ENCODE measurements at regions not wholly inside any gene's neighbourhood (a gene's known extent, or its start where the extent isn't known, plus 50 kb on each side); places are given as distances from the start of the nearest gene placed in this dataset.
"Not testable (repeated sequence)": the region's sequence is repeated elsewhere in the genome, so short reads cannot be mapped to it uniquely, and the experiment has no call there.

DNA sequence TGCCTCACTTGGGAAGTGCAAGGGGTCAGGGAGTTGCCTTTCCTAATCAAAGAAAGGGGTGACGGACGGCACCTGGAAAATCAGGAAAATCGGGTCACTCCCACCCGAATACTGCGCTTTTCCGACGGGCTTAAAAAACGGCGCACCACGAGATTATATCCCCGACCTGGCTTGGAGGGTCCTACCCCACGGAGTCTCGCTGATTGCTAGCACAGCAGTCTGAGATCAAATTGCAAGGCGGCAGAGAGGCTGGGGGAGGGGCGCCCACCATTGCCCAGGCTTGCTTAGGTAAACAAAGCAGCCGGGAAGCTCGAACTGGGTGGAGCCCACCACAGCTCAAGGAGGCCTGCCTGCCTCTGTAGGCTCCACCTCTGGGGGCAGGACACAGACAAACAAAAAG lies 489.5 kb downstream of the PLPP3 start:
- DNase-seq; CTCF ChIA-PET; H3K27me3 Mint-ChIP-seq; H3K4me3 Mint-ChIP-seq; H3K36me3 Mint-ChIP-seq; H3K9me3 Mint-ChIP-seq (ENCODE audit: low read depth); H3K27ac Mint-ChIP-seq; H3K4me1 Mint-ChIP-seq; ATAC-seq: not testable (repeated sequence)

DNA sequence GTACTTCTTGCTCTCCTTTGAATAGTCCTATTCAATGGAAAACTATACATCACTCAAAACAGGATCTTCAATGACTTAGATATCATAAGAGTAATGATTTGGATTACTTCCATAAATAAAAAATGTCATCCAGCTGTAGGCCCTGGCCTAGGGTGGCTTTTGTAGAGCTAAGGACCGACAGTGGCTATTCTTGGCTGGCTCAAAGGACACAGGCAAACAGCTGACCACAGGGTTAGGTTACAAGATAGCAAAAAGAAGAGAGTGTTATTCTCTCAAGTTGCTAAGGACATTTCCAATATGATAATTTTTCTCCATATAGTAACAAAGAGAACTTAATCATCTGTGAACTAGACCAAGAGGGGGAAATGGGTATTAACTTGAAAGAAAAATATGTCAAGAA lies 495.1 kb downstream of the PLPP3 start:
- no peak overlapping the region for H3K4me3 Mint-ChIP-seq
- H3K4me1 Mint-ChIP-seq = no peaks in the 10 kb centered on the region
- no peaks in the 10 kb centered on the region for H3K36me3 Mint-ChIP-seq
- H3K27ac Mint-ChIP-seq = no peak overlapping the region
- DNase-seq = no peak
- CTCF ChIA-PET = no interaction called here
- no peaks in the 10 kb centered on the region for H3K27me3 Mint-ChIP-seq
- peaks cover 8% of the 10 kb centered on the region for H3K9me3 Mint-ChIP-seq (ENCODE audit: low read depth)
- no peak for ATAC-seq

DNA sequence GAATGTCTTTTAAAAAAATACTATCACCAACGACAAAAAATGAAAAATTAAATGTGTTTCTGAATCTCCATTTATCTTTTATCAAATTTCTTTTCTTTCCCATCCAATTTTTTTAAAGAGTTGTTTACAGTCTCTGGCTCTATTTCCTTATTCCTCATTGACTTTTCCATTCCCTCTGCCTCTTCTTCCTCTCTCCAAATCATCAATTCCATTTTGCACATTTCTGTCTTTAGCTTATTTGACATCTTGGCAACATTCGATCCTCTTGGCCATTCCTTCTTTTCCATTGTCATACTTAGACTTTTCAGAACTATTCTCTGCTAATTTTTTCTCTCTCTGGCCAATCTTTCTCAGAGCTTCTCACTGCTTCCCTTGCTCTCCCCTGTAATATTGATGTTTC lies 497.6 kb downstream of the PLPP3 start:
- H3K4me1 Mint-ChIP-seq = no peaks in the 10 kb centered on the region
- no peaks in the 10 kb centered on the region for H3K27me3 Mint-ChIP-seq
- no peak for ATAC-seq
- no peak overlapping the region for H3K27ac Mint-ChIP-seq
- H3K9me3 Mint-ChIP-seq (ENCODE audit: low read depth) = peaks cover 2% of the 10 kb centered on the region
- no peak overlapping the region for H3K4me3 Mint-ChIP-seq
- CTCF ChIA-PET = no interaction called here
- no peaks in the 10 kb centered on the region for H3K36me3 Mint-ChIP-seq
- DNase-seq = no peak

DNA sequence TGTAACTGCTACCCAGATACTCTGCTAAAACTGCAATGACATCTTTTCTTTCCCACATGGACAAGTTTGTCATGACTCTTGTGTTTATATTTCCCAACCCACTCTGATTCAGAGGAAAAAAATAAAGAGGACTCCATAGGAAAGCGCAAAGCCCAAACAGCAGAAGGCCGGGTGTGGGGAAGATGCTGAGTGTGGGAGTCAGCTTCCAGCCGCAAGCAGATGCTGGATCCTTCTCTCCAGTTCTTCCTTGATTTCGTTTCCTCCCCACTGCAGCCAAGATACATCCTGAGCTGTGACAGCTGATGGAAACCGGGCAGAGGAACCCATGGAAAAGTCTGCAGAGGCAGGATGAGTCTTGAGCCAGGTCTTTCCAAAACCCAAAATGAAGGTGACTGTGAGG lies 498.2 kb downstream of the PLPP3 start:
- DNase-seq (no peak), ATAC-seq (no peak)
- no peaks in the 10 kb centered on the region for H3K4me1 Mint-ChIP-seq
- no peaks in the 10 kb centered on the region for H3K36me3 Mint-ChIP-seq
- H3K27ac Mint-ChIP-seq = no peak overlapping the region
- no peaks in the 10 kb centered on the region for H3K27me3 Mint-ChIP-seq
- peaks cover 2% of the 10 kb centered on the region for H3K9me3 Mint-ChIP-seq (ENCODE audit: low read depth)
- no peak overlapping the region for H3K4me3 Mint-ChIP-seq
- CTCF ChIA-PET = no interaction called here

- ATAC-seq = no peak
- CTCF ChIA-PET = no interaction called here
- no peaks in the 10 kb centered on the region for H3K27me3 Mint-ChIP-seq
- no peaks in the 10 kb centered on the region for H3K36me3 Mint-ChIP-seq
- DNase-seq = no peak
- no peaks in the 10 kb centered on the region for H3K4me1 Mint-ChIP-seq
- H3K9me3 Mint-ChIP-seq (ENCODE audit: low read depth) = peaks cover 2% of the 10 kb centered on the region
- H3K27ac Mint-ChIP-seq = no peak overlapping the region
- no peak overlapping the region for H3K4me3 Mint-ChIP-seq
Observed at GRCh38 chr1:56080123-56080522, 499.2 kb downstream of the PLPP3 start.

- H3K4me3 Mint-ChIP-seq = no peak overlapping the region
- CTCF ChIA-PET = no interaction called here
- H3K4me1 Mint-ChIP-seq = no peaks in the 10 kb centered on the region
- peaks cover 4% of the 10 kb centered on the region for H3K9me3 Mint-ChIP-seq (ENCODE audit: low read depth)
- H3K27ac Mint-ChIP-seq = no peak overlapping the region
- DNase-seq (no peak), ATAC-seq (no peak)
- no peaks in the 10 kb centered on the region for H3K36me3 Mint-ChIP-seq
- no peaks in the 10 kb centered on the region for H3K27me3 Mint-ChIP-seq
Observed at GRCh38 chr1:56079391-56079790, 500.0 kb downstream of the PLPP3 start.

DNA sequence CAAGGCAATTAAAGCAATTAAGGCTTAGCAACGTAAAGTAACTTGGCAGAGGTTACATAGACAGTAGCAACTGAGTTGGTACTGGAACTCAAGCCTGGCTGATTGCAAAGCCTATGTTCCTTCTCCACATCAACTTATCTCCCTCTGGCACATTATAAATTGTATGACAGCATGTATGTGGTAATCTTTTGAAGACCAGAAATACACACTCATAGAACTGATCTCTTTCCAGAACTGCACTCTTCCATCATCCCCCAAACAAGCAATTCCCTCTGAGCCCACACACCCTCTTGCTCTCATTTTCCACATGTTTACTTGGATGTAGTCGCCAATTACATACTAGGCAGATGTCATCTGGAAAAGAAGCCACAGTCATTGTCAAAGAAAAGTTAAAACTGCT lies 502.2 kb downstream of the PLPP3 start:
- no peak for DNase-seq
- no peaks in the 10 kb centered on the region for H3K4me1 Mint-ChIP-seq
- no peaks in the 10 kb centered on the region for H3K36me3 Mint-ChIP-seq
- ATAC-seq = no peak
- no peak overlapping the region for H3K27ac Mint-ChIP-seq
- no peaks in the 10 kb centered on the region for H3K27me3 Mint-ChIP-seq
- no peak overlapping the region for H3K4me3 Mint-ChIP-seq
- peaks cover 4% of the 10 kb centered on the region for H3K9me3 Mint-ChIP-seq (ENCODE audit: low read depth)
- CTCF ChIA-PET = no interaction called here

DNA sequence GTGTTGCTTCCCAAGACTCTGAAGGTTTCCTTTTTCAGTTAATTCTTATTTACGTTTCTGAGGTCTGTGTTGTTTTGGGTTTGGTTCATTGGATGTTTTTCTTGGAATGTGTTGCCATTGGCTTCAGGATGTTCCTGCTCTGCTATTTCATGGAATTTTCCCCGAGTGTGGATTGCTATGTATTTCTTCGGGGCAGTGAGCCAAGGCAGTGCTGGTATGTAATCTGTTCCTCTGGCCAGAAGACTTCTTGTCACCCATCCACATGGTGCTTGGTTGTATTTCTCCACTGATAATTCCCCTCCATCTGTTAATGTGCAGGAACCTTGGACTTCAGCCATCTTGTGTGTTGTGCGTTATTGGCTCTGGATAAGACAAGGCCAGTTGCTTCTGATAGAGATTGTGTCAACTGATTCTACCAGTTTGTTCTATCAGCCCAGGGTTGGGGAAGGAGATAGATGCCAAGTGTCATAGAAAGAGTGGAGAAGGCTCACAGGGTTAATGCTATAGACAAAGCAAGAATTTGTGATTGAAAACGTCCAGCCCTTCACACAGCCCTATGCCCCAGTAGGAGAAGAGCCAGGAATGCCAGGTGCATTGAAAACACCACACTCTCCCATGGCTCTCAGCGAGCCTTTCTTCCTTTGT lies 505.2 kb downstream of the PLPP3 start:
- ATAC-seq (no peak), DNase-seq (no peak)
- no peaks in the 10 kb centered on the region for H3K27me3 Mint-ChIP-seq
- H3K9me3 Mint-ChIP-seq (ENCODE audit: low read depth) = peaks cover 4% of the 10 kb centered on the region
- no peaks in the 10 kb centered on the region for H3K4me1 Mint-ChIP-seq
- no peak overlapping the region for H3K4me3 Mint-ChIP-seq
- CTCF ChIA-PET = no interaction called here
- H3K36me3 Mint-ChIP-seq = no peaks in the 10 kb centered on the region
- no peak overlapping the region for H3K27ac Mint-ChIP-seq

DNA sequence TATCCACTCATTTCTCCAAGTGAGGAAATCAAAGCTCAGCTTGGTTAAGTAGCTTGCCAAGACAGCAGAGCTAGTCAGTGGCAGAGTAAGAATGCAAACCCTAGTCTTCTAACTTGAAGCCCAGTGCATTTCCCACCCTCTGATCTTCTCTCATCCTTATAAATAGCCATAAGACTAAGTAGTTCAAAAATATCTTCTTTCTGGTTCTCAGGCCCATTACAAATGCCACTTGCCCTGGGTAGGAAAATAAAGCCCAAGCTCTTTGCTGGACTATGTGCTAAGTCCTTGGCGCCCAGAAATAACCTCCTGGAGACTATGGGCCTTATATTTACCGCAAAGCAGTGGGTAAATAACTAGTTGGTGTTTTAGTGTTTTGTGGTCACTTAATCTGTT lies 505.8 kb downstream of the PLPP3 start:
- Mint-ChIP-seq H3K27ac (no peak overlapping the region), H3K36me3 (no peaks in the 10 kb centered on the region), H3K4me1 (no peaks in the 10 kb centered on the region), H3K9me3 (ENCODE audit: low read depth) (peaks cover 4% of the 10 kb centered on the region), H3K27me3 (no peaks in the 10 kb centered on the region), H3K4me3 (no peak overlapping the region)
- no peak for ATAC-seq
- DNase-seq = no peak
- CTCF ChIA-PET = no interaction called here

GRCh38 chr1:56073206-56073605 lies 506.2 kb downstream of the PLPP3 start:
- Mint-ChIP-seq H3K4me1 (no peaks in the 10 kb centered on the region), H3K9me3 (ENCODE audit: low read depth) (peaks cover 4% of the 10 kb centered on the region)

GRCh38 chr1:56072310-56072709 lies 507.1 kb downstream of the PLPP3 start:
- H3K4me1 Mint-ChIP-seq = no peaks in the 10 kb centered on the region
- H3K27ac Mint-ChIP-seq = no peak overlapping the region
- H3K36me3 Mint-ChIP-seq = no peaks in the 10 kb centered on the region
- peaks cover 4% of the 10 kb centered on the region for H3K9me3 Mint-ChIP-seq (ENCODE audit: low read depth)
- no peak overlapping the region for H3K4me3 Mint-ChIP-seq
- no peaks in the 10 kb centered on the region for H3K27me3 Mint-ChIP-seq
- CTCF ChIA-PET = no interaction called here
- DNase-seq (no peak), ATAC-seq (no peak)

More at GRCh38 chr1:56073206-56073605, 506.2 kb downstream of the PLPP3 start:
- Mint-ChIP-seq H3K27ac (no peak overlapping the region), H3K36me3 (no peaks in the 10 kb centered on the region), H3K4me3 (no peak overlapping the region), H3K27me3 (no peaks in the 10 kb centered on the region)
- DNase-seq (no peak), ATAC-seq (no peak)
- CTCF ChIA-PET = no interaction called here

DNA sequence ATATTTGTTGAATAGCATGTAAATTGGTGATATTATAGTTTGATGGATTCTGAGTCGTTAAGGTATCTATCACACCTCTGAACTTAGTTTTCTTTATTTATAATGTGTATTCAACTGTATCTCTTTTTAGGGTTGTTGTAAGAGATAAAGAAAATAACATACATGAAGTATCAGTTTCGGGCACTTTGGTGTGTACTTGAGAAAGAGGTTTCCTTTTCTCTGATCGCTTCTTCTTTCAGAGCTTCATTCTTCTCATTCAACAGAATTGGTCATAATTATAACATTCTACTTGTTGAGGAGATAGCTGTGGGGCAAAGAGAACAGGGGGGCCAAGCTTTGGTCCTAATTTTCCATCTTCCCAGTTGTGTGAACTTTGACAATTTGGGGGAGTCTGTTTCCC lies 508.0 kb downstream of the PLPP3 start:
- Mint-ChIP-seq H3K27me3 (no peaks in the 10 kb centered on the region), H3K4me1 (no peaks in the 10 kb centered on the region), H3K36me3 (no peaks in the 10 kb centered on the region), H3K27ac (no peak overlapping the region), H3K9me3 (ENCODE audit: low read depth) (peaks cover 2% of the 10 kb centered on the region), H3K4me3 (no peak overlapping the region)
- DNase-seq (no peak), ATAC-seq (no peak)
- CTCF ChIA-PET = no interaction called here

GRCh38 chr1:56070601-56071000 lies 508.8 kb downstream of the PLPP3 start:
- no peak overlapping the region for H3K27ac Mint-ChIP-seq

DNA sequence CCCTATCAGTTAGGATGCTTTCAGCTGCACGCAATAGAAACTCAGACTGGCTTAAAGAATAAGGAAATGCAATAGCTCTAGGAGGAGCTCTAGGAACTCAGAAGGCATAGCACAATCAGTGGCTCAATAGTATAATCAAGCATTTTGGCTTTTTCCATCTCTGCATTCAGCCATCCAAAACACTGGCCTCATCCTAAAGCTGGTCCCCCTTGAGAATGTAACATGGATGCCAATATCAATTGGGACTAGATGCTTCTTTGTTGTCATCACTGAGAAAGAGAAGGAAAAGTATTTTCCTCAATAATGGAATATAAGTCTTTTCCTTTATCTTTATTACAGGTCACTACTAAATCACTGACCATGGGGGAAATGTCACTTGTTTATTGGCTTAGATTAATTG lies 509.5 kb downstream of the PLPP3 start:
- no peak overlapping the region for H3K4me3 Mint-ChIP-seq
- no peaks in the 10 kb centered on the region for H3K27me3 Mint-ChIP-seq
- no peaks in the 10 kb centered on the region for H3K4me1 Mint-ChIP-seq
- ATAC-seq (no peak), DNase-seq (no peak)
- H3K27ac Mint-ChIP-seq = no peak overlapping the region
- CTCF ChIA-PET = no interaction called here
- H3K36me3 Mint-ChIP-seq = no peaks in the 10 kb centered on the region
- no peaks in the 10 kb centered on the region for H3K9me3 Mint-ChIP-seq (ENCODE audit: low read depth)

More at GRCh38 chr1:56070601-56071000, 508.8 kb downstream of the PLPP3 start:
- Mint-ChIP-seq H3K4me1 (no peaks in the 10 kb centered on the region), H3K9me3 (ENCODE audit: low read depth) (peaks cover 2% of the 10 kb centered on the region), H3K4me3 (no peak overlapping the region), H3K27me3 (no peaks in the 10 kb centered on the region), H3K36me3 (no peaks in the 10 kb centered on the region)
- ATAC-seq (no peak), DNase-seq (no peak)
- CTCF ChIA-PET = no interaction called here

DNA sequence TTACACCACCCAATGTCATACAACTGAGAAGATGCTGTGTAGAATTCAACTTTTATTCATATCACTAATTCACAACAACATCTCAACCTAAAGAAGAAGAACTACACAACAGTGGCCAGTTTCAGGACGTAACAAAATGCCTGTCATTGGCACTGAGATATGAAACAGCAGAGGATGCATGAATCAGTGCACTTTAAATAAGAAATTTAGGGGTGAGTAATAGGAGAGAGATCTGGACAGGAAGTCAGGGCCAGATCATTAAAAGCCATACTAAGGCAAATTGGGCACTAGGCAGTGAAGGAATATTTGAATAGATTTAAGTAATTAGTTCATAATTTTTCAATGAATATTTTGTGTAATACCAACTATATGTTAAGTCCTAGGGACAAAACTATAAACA lies 510.5 kb downstream of the PLPP3 start:
- Mint-ChIP-seq H3K9me3 (ENCODE audit: low read depth) (no peaks in the 10 kb centered on the region), H3K27me3 (no peaks in the 10 kb centered on the region), H3K27ac (no peak overlapping the region), H3K36me3 (no peaks in the 10 kb centered on the region), H3K4me1 (no peaks in the 10 kb centered on the region), H3K4me3 (no peak overlapping the region)
- CTCF ChIA-PET = no interaction called here
- no peak for ATAC-seq
- no peak for DNase-seq

Data from activated CD8-positive, alpha-beta memory T cell treated with anti-CD3 and anti-CD28 coated beads, Interleukin-2, amount 10 ng/mL, durations not matched to agents 7 days and 5 days (primary cell).